K562 (cell line): ENCODE measurements at regions not wholly inside any gene's neighbourhood (a gene's known extent, or its start where the extent isn't known, plus 50 kb on each side); places are given as distances from the start of the nearest gene placed in this dataset.

Source experiments
- SNAPC5 ChIP-seq: fragments of 250-450 bp; sonication (Bioruptor Pico); IDR thresholded peaks from 2 replicates; pipeline ENCODE4 v1.8.0; 2021; ENCODE audit warnings: moderate library complexity, mild to moderate bottlenecking, inconsistent platforms
- ZNF551 ChIP-seq: fragments of 250-450 bp; sonication (Bioruptor Pico); IDR thresholded peaks from 2 replicates; pipeline ENCODE4 v1.5.0; 2021; ENCODE audit warnings: mild to moderate bottlenecking, moderate library complexity
- TF ChIP-seq, protein P1 (sequence below), 2 experiments: fragments of 450-650 bp in 1 of 2; sonication (generic) in 1 of 2; formaldehyde crosslinking in 1 of 2; IDR thresholded peaks; 2 replicates each; pipeline versions ENCODE4 v1.7.1 to v1.9.0; 2016 to 2022; ENCODE audit warnings: inconsistent platforms in 1 of 2, mild to moderate bottlenecking in 1 of 2, missing genetic modification reagents in 1 of 2

- TF ChIP-seq, protein P1, sequence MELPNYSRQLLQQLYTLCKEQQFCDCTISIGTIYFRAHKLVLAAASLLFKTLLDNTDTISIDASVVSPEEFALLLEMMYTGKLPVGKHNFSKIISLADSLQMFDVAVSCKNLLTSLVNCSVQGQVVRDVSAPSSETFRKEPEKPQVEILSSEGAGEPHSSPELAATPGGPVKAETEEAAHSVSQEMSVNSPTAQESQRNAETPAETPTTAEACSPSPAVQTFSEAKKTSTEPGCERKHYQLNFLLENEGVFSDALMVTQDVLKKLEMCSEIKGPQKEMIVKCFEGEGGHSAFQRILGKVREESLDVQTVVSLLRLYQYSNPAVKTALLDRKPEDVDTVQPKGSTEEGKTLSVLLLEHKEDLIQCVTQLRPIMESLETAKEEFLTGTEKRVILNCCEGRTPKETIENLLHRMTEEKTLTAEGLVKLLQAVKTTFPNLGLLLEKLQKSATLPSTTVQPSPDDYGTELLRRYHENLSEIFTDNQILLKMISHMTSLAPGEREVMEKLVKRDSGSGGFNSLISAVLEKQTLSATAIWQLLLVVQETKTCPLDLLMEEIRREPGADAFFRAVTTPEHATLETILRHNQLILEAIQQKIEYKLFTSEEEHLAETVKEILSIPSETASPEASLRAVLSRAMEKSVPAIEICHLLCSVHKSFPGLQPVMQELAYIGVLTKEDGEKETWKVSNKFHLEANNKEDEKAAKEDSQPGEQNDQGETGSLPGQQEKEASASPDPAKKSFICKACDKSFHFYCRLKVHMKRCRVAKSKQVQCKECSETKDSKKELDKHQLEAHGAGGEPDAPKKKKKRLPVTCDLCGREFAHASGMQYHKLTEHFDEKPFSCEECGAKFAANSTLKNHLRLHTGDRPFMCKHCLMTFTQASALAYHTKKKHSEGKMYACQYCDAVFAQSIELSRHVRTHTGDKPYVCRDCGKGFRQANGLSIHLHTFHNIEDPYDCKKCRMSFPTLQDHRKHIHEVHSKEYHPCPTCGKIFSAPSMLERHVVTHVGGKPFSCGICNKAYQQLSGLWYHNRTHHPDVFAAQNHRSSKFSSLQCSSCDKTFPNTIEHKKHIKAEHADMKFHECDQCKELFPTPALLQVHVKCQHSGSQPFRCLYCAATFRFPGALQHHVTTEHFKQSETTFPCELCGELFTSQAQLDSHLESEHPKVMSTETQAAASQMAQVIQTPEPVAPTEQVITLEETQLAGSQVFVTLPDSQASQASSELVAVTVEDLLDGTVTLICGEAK (IDR thresholded peaks at IDR 0.05): no peak
- TF ChIP-seq, protein P1 (CRISPR knock-in tag; IDR thresholded peaks at IDR 0.05): no peak
- no peak for TF ChIP-seq ZNF551 (CRISPR knock-in tag)
- no peak for TF ChIP-seq SNAPC5 (CRISPR knock-in tag)
These were observed 91.6 kb upstream of the KCNA3 start (continued) for GRCh38 chr1:110766336-110766647.
